Mucosa of descending colon (tissue), 3 donors: ENCODE measurements at regions not wholly inside any gene's neighbourhood (a gene's known extent, or its start where the extent isn't known, plus 50 kb on each side); places are given as distances from the start of the nearest gene placed in this dataset.

Experiments used
- ATAC-seq: fragments of 200-7000 bp; cut with Tn5 transposase; one replicate; pipeline ENCODE4 v1.9.1; 2020; ENCODE audit warnings: mild to moderate bottlenecking, moderate library complexity
- DNase-seq, 3 donors: peaks; one replicate each; pipeline ENCODE4 v3.0.0-alpha.2; 2020
- H3K36me3 ChIP-seq: fragments of 200-600 bp; one replicate; pipeline ENCODE4 v1.8.0; 2021; ENCODE audit warnings: low read depth, mild to moderate bottlenecking
- H3K4me1 ChIP-seq: fragments of 200-600 bp; one replicate; pipeline ENCODE4 v1.8.0; 2021; ENCODE audit warnings: low read depth, mild to moderate bottlenecking
- H3K4me3 ChIP-seq: fragments of 200-600 bp; one replicate; pipeline ENCODE4 v1.8.0; 2021; ENCODE audit warnings: mild to moderate bottlenecking
- H3K9me3 ChIP-seq: fragments of 200-600 bp; one replicate; pipeline ENCODE4 v1.8.0; 2021; ENCODE audit warnings: mild to moderate bottlenecking
- intact Hi-C, 2 donors: fragments of 100-400 bp; cut with DNase I in 1 of 2; cut with micrococcal nuclease in 1 of 2; formaldehyde crosslinking; loops; one replicate each; pipeline versions ENCODE4 v1.11.0 to v1.11.1; 2022; cut with DNase I, micrococcal nuclease
- TF ChIP-seq, protein P1 (sequence below): fragments of 200-600 bp; IDR thresholded peaks from one replicate; pipeline ENCODE4 v1.8.0; 2022; ENCODE audit warnings: antibody characterized with exemption, mild to moderate bottlenecking
- donor health status: DM: no; HTN: no; CAD: no; lungs with moderate emphysema.
- donor health status: DM: no; HTN: no; CAD: no.
- donor health status: DM: no; HTN: yes; CAD: no.

DNA sequence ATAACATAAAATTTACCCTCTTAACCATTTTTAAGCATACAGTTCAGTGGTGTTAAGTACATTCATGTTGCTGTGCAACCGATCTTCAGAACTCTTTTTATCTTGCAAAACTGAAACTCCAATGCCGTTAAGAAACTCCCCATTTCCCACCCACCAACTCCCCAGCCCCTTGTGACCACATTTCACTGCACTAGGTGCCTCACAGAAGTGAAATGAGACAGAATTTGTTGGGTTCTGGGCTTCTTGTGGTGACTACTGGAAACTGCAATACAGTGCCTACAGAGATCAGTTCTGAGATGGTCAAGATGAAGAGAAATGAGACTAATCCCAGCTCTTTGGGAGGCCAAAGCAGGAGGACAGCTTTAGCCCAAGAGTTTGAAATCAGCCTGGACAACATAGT, 202.1 kb upstream of the SLC30A5 start:
- no peaks in the 10 kb centered on the region for H3K4me1 ChIP-seq
- H3K36me3 ChIP-seq, result no peaks in the 10 kb centered on the region
- DNase-seq (no peak), ATAC-seq (no peak)
- no peaks in the 10 kb centered on the region for H3K9me3 ChIP-seq
- intact Hi-C loops, result no loop called here
- H3K4me3 ChIP-seq, result no peak overlapping the region
- TF ChIP-seq, protein P1, sequence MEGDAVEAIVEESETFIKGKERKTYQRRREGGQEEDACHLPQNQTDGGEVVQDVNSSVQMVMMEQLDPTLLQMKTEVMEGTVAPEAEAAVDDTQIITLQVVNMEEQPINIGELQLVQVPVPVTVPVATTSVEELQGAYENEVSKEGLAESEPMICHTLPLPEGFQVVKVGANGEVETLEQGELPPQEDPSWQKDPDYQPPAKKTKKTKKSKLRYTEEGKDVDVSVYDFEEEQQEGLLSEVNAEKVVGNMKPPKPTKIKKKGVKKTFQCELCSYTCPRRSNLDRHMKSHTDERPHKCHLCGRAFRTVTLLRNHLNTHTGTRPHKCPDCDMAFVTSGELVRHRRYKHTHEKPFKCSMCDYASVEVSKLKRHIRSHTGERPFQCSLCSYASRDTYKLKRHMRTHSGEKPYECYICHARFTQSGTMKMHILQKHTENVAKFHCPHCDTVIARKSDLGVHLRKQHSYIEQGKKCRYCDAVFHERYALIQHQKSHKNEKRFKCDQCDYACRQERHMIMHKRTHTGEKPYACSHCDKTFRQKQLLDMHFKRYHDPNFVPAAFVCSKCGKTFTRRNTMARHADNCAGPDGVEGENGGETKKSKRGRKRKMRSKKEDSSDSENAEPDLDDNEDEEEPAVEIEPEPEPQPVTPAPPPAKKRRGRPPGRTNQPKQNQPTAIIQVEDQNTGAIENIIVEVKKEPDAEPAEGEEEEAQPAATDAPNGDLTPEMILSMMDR, result no peak

DNA sequence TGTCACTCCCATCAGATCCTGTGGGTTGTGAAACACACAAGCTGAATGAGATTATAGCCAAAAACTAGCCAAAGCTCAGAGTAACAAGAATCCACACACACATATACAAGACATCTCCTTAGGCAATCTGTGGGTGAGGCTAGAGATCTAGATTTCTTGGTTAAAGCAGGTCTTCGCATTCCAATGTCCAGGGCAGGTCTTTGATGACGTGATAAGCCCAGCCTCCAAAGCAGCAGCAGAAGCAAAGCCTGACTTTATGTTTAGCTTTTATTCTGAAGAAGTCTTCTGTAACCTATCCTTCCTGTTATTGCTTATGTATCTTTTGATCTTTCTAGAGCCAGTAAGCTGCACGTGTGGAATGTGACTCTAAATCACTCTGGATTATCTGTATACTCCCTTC, 199.1 kb upstream of the SLC30A5 start:
- Histone ChIP-seq H3K36me3 (no peaks in the 10 kb centered on the region), H3K9me3 (no peaks in the 10 kb centered on the region), H3K4me3 (no peak overlapping the region), H3K4me1 (no peaks in the 10 kb centered on the region)
- intact Hi-C loops, result no loop called here
- ATAC-seq, result no peak
- TF ChIP-seq, protein P1, result no peak
- DNase-seq, result no peak

DNA sequence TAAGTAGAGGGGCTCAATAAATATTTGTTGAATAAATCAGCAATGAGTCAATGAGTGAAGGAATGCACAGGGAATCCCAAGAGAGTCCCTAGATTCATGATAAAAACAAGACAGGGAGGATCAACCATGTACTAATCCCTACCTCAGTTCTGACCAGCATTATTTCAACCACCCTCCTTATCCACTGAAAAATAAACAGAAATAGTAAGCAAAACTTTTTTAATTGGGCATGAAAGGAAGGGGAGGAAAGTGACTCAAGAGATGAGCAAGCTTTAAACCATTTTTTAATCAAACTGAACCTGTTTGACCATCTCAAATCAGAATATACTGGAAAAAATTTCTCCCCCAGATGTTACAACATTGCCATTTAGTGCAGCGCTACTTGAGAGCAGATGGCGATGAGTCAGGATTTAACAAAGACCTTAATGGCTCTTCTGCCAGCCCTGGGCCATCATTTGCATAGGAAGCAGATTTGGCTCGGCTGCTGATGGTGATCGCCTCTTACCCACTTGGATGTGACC, 194.8 kb upstream of the SLC30A5 start:
- TF ChIP-seq, protein P1, result no peak
- Histone ChIP-seq H3K4me1 (no peaks in the 10 kb centered on the region), H3K4me3 (no peak overlapping the region), H3K9me3 (no peaks in the 10 kb centered on the region), H3K36me3 (no peaks in the 10 kb centered on the region)
- DNase-seq (no peak), ATAC-seq (no peak)
- intact Hi-C loops, result no loop called here

DNA sequence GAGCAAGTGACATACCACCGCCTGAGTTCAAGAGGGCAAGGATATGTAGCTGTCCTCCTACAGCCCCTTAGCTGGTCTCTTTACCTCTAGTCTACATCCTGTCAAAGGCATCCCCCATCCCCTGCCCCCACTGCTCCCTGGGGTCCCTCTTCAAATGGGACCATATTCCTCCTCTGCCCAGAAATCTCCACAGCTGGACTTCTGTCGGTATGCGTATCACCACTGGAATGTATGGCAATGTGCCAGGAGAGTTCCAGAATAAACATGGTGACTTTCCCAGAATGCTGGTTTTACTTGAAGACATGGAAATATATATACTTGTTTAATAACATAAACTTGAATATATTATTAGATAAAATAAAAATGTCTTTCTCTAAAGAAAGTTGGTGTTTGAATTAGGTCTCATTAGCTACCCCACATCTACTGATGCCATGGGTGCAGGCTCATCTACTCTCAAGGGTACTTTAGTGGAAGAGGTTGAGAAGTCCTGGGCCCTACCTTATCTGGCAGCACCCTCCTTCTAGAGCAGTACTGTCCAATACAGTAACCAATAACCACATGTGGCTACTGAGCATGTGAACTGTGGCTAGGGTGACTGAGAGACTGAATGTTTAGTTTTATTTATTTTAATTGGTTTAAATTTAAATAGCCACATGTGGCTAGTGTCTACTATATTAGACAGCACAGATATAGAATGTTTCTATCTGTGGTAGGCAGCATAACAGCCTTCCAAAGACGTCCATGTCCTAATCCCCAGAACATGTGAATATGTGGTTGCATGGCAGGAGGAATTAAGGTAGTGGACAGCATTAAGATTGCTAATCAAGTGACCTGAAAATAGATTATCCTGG, 181.7 kb upstream of the SLC30A5 start:
- ATAC-seq, result no peak
- intact Hi-C loops, result no loop called here
- H3K9me3 ChIP-seq, result no peaks in the 10 kb centered on the region
- H3K4me3 ChIP-seq, result no peak overlapping the region
- H3K4me1 ChIP-seq, result no peaks in the 10 kb centered on the region
- peak in 1 of 3 donors; percentile 5 for DNase-seq
- TF ChIP-seq, protein P1, result no peak
- H3K36me3 ChIP-seq, result no peaks in the 10 kb centered on the region

DNA sequence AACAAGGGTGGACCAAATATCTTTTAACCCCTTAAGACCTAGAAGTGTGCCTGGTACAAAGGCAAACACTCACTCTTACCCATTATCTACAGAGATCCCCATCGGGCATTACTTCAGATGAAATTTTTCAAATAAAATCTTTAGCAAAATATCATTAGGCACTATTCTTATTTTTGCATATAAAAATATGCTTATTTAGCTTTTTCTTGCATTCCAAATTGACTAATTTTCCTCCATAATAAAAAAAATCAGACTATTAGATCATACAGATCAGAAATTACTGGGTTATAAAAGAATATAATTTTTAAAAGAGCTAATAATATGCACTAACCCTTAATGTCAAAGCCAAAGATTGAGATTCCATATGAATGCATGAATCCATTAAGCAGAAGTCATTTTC, 178.7 kb upstream of the SLC30A5 start:
- TF ChIP-seq, protein P1, result no peak
- intact Hi-C loops, result no loop called here
- Histone ChIP-seq H3K4me1 (no peaks in the 10 kb centered on the region), H3K36me3 (no peaks in the 10 kb centered on the region), H3K4me3 (no peak overlapping the region), H3K9me3 (peaks cover 2% of the 10 kb centered on the region)
- no peak for ATAC-seq
- DNase-seq, result no peak
